ENCODE measurements at regions not wholly inside any gene's neighbourhood (a gene's known extent, or its start where the extent isn't known, plus 50 kb on each side); places are given as distances from the start of the nearest gene placed in this dataset.

DNA sequence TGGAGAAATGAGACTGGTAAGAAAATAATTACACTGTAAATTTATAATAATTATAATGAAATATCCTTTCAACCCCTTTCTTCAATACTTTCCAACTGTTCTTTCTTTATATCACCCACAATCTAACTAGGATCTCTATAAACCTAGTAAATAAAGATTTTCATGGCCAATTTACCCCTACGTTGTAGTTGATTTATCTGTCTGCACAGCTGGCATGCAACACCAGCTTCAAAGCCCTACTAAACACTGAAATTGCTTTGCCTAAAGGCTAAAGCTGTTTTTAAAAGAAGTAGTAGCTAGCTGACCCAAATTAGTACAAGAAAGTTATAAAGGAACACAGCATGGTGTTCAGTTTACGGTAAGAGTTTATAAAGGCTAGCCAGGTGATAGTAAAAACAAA is 140.1 kb downstream of the NOL4 start:
- H3K4me3 ChIP-seq (ENCODE audit: low read depth, low read length): no peak overlapping the region
- no peak for DNase-seq (ENCODE audit: low read depth)
- TF ChIP-seq, protein P1, sequence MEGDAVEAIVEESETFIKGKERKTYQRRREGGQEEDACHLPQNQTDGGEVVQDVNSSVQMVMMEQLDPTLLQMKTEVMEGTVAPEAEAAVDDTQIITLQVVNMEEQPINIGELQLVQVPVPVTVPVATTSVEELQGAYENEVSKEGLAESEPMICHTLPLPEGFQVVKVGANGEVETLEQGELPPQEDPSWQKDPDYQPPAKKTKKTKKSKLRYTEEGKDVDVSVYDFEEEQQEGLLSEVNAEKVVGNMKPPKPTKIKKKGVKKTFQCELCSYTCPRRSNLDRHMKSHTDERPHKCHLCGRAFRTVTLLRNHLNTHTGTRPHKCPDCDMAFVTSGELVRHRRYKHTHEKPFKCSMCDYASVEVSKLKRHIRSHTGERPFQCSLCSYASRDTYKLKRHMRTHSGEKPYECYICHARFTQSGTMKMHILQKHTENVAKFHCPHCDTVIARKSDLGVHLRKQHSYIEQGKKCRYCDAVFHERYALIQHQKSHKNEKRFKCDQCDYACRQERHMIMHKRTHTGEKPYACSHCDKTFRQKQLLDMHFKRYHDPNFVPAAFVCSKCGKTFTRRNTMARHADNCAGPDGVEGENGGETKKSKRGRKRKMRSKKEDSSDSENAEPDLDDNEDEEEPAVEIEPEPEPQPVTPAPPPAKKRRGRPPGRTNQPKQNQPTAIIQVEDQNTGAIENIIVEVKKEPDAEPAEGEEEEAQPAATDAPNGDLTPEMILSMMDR (conservative IDR thresholded peaks at IDR 0.05; ENCODE audit: low read depth, low read length): no peak

DNA sequence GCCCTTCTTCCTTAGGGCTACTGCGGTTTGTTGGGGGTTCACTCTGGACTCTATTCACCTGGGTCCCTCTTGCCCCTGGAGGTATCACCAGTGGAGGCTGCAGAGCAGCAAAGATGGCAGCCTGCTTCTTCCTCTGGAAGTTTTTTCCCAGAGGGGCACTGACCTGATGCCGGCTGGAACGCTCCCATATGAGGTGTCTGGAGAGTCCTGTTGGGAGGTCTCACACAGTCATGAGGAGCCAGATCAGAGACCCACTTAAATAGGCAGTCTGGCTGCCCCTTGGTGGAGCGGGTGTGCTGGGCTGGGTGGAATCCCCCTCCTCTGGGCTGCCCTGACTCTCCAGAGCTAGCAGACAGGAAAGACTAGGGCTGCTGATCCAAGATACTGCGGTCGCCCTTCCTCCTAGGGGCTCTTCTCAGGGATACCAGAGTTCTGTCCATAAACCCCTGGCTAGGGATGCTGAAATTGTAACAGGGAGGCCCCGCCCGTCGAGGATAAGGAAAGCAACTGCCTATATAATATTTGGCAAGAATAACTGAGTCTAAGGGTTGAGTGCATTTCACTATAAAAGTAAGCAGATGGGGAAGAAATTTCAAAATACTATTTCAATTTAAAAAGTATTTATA is 140.7 kb downstream of the NOL4 start:
- H3K4me3 ChIP-seq (ENCODE audit: low read depth, low read length): no peak overlapping the region
- DNase-seq (ENCODE audit: low read depth): no peak
- TF ChIP-seq, protein P1 (conservative IDR thresholded peaks at IDR 0.05; ENCODE audit: low read depth, low read length): no peak

DNA sequence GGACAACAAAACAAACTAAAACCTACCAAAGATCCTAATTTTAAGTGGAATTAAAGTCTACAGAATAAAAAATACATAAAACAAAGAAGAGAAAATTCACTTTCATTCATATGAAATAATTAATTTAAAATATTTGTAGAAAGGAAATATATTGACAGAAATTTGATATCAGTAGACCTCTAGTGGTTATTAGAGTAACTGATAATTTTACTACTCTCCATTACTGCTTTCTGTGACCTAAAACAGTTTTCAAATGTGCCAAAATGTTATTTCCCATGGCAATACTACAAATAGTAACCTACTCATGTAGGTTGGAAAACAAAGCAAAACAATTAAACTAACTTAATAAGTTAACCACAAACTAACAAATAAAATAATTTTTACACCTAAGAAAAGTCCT is 147.1 kb downstream of the NOL4 start:
- DNase-seq (ENCODE audit: low read depth): no peak
- TF ChIP-seq, protein P1 (conservative IDR thresholded peaks at IDR 0.05; ENCODE audit: low read depth, low read length): no peak

GRCh38 chr18:34075963-34076860 is 148.5 kb downstream of the NOL4 start:
- TF ChIP-seq, protein P1 (conservative IDR thresholded peaks at IDR 0.05; ENCODE audit: low read depth, low read length): no peak
- no peak for DNase-seq (ENCODE audit: low read depth)
- no peak overlapping the region for H3K4me3 ChIP-seq (ENCODE audit: low read depth, low read length)

More for the DNA sequence above, 147.1 kb downstream of the NOL4 start:
- H3K4me3 ChIP-seq (ENCODE audit: low read depth, low read length): no peak overlapping the region

DNA sequence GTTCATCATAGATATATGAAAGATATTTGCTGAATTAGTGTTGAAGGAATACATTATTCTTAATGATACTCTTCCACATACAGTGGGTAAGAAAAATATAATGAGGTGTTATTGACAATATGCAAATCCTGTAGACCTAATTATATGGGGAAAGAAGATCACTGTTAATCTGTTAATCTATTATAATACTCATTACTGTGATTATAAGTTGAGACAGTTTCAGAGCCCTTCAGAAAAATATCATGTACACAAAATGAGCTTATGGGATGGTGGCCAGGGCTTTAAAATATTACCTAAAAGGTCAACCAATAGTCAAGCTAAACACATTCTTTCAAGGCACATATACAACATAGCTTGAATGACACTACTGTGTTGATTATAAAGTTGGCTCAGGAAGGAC is 163.5 kb downstream of the NOL4 start:
- no peak for DNase-seq (ENCODE audit: low read depth)
- TF ChIP-seq, protein P1 (conservative IDR thresholded peaks at IDR 0.05; ENCODE audit: low read depth, low read length): no peak
- no peak overlapping the region for H3K4me3 ChIP-seq (ENCODE audit: low read depth, low read length)

- DNase-seq (ENCODE audit: low read depth): no peak
- H3K4me3 ChIP-seq (ENCODE audit: low read depth, low read length): no peak overlapping the region
- TF ChIP-seq, protein P1 (conservative IDR thresholded peaks at IDR 0.05; ENCODE audit: low read depth, low read length): no peak
Observed at GRCh38 chr18:34055227-34055626, 169.5 kb downstream of the NOL4 start.
